Adrenal gland (tissue), 9 donors: ENCODE measurements at regions not wholly inside any gene's neighbourhood (a gene's known extent, or its start where the extent isn't known, plus 50 kb on each side); places are given as distances from the start of the nearest gene placed in this dataset.

Experiments used
- DNase-seq, 7 donors: peaks; one replicate each; pipeline ENCODE4 v3.0.0-alpha.2; 2019 to 2020
- H3K27ac ChIP-seq, 5 donors: fragments of 200-600 bp; sonication (generic) in 4 of 5; 1 replicate in 3 of 5; 2 replicates in 2 of 5; pipeline versions ENCODE4 v1.5.1 to v1.8.0; 2016 to 2020; ENCODE audit warnings: mild to moderate bottlenecking in 1 of 5
- H3K27me3 ChIP-seq: fragments of 200-600 bp; 2 replicates; pipeline ENCODE4 v1.8.0; 2021
- H3K36me3 ChIP-seq, 2 donors: fragments of 200-600 bp; replicated peaks in 1 of 2; 1 replicate in 1 of 2; 2 replicates in 1 of 2; pipeline versions ENCODE4 v1.5.1 to v1.8.0; 2018 to 2022
- H3K4me1 ChIP-seq, 2 donors: fragments of 200-600 bp; replicated peaks in 1 of 2; 1 replicate in 1 of 2; 2 replicates in 1 of 2; pipeline versions ENCODE4 v1.5.1 to v1.8.0; 2018 to 2021
- H3K4me3 ChIP-seq, 4 donors: fragments of 200-600 bp; sonication (generic) in 3 of 4; one replicate each; pipeline ENCODE4 v1.5.1; 2016 to 2018
- H3K9me3 ChIP-seq, 3 donors: fragments of 200-600 bp; sonication (generic) in 1 of 3; replicated peaks in 1 of 3; 1 replicate in 2 of 3; 2 replicates in 1 of 3; pipeline versions ENCODE4 v1.5.1 to v1.8.0; 2016 to 2021
- CTCF ChIP-seq, 6 experiments: fragments of 450-650 bp in 4 of 6; fragments of 200-600 bp in 2 of 6; sonication (generic) in 1 of 6; IDR thresholded peaks; 1 replicate in 5 of 6; 2 replicates in 1 of 6; pipeline versions ENCODE4 v1.5.1 to v1.8.0; 2016 to 2021; ENCODE audit warnings: antibody characterized with exemption in 6 of 6, mild to moderate bottlenecking in 2 of 6, moderate library complexity in 1 of 6
- POLR2A ChIP-seq, 2 donors: fragments of 450-650 bp; IDR thresholded peaks; one replicate each; pipeline ENCODE4 v1.6.1; 2017; ENCODE audit warnings: antibody characterized with exemption in 2 of 2, mild to moderate bottlenecking in 2 of 2, moderate library complexity in 1 of 2
- WGBS, 4 donors: extraction: QIAGEN DNeasy Blood & Tissue Kit in 2 of 4; methylation state at CpG; one replicate each; pipeline versions ENCODE4 v1.1.5 to v1.1.7; 2013 to 2017; 5-methylcytosine and 5-hydroxymethylcytosine counted together
- intact Hi-C, 2 donors: fragments of 100-400 bp; cut with DNase I; formaldehyde crosslinking; loops; one replicate each; pipeline versions ENCODE4 v1.14.1 to v1.15.0; 2022 to 2023
- donor health status: healthy with polysubstance abuse.
- donor health status: Bipolar disorder and iron deficiency.
- donor health status: DM: yes; HTN: yes; CAD: no.
- donor health status: DM: no; HTN: no; CAD: no.
- donor health status: DM: no; HTN: no; CAD: no.

GRCh38 chr3:5275529-5275928 is 88.0 kb downstream of the EDEM1 start:
- no peak for DNase-seq
- H3K9me3 ChIP-seq = no peaks in the 10 kb centered on the region
- H3K27me3 ChIP-seq = no peaks in the 10 kb centered on the region
- WGBS, 4 donors = 37 to 53% (median 49%) methylated on average over 2 of the region's 2 CpGs
- no peaks in the 10 kb centered on the region for H3K36me3 ChIP-seq
- H3K4me1 ChIP-seq = no peaks in the 10 kb centered on the region
- H3K27ac ChIP-seq = no peak overlapping the region
- H3K4me3 ChIP-seq = no peak overlapping the region
- intact Hi-C loops = no loop called here
- no peak for TF ChIP-seq POLR2A (IDR thresholded peaks at IDR 0.05)
- no peak for TF ChIP-seq CTCF (IDR thresholded peaks at IDR 0.05)

- DNase-seq = no peak
- Histone ChIP-seq H3K27me3 (no peaks in the 10 kb centered on the region), H3K4me1 (no peaks in the 10 kb centered on the region), H3K36me3 (no peaks in the 10 kb centered on the region), H3K4me3 (no peak overlapping the region), H3K27ac (no peak overlapping the region), H3K9me3 (no peaks in the 10 kb centered on the region)
- TF ChIP-seq POLR2A (IDR thresholded peaks at IDR 0.05) (no peak), CTCF (IDR thresholded peaks at IDR 0.05) (no peak)
- 80 to 89% (median 85%) methylated on average over 8 of the region's 8 CpGs for WGBS, 4 donors
- intact Hi-C loops = no loop called here
These were observed 89.4 kb downstream of the EDEM1 start for GRCh38 chr3:5276934-5277333.

GRCh38 chr3:5277612-5278236 is 90.2 kb downstream of the EDEM1 start:
- TF ChIP-seq POLR2A (IDR thresholded peaks at IDR 0.05) (no peak), CTCF (IDR thresholded peaks at IDR 0.05) (no peak)
- H3K36me3 ChIP-seq = no peaks in the 10 kb centered on the region
- no peaks in the 10 kb centered on the region for H3K4me1 ChIP-seq
- intact Hi-C loops = no loop called here
- H3K27ac ChIP-seq = no peak overlapping the region
- no peak overlapping the region for H3K4me3 ChIP-seq
- WGBS, 4 donors = 63 to 81% (median 74%) methylated on average over 3 of the region's 3 CpGs
- no peaks in the 10 kb centered on the region for H3K27me3 ChIP-seq
- no peak for DNase-seq
- H3K9me3 ChIP-seq = no peaks in the 10 kb centered on the region

- no peaks in the 10 kb centered on the region for H3K27me3 ChIP-seq
- no peaks in the 10 kb centered on the region for H3K36me3 ChIP-seq
- no peak for TF ChIP-seq POLR2A (IDR thresholded peaks at IDR 0.05)
- no peak for TF ChIP-seq CTCF (IDR thresholded peaks at IDR 0.05)
- no peak for DNase-seq
- intact Hi-C loops = no loop called here
- no peak overlapping the region for H3K4me3 ChIP-seq
- H3K27ac ChIP-seq = no peak overlapping the region
- H3K9me3 ChIP-seq = no peaks in the 10 kb centered on the region
- H3K4me1 ChIP-seq = no peaks in the 10 kb centered on the region
These were observed 91.2 kb downstream of the EDEM1 start for GRCh38 chr3:5278666-5279065.
